Smooth muscle cell (in vitro differentiated cells): ENCODE measurements at regions not wholly inside any gene's neighbourhood (a gene's known extent, or its start where the extent isn't known, plus 50 kb on each side); places are given as distances from the start of the nearest gene placed in this dataset.

Experiments
- DNase-seq: peaks from one replicate; lab custom pipeline; 2025; ENCODE audit not compliant: unreplicated experiment; lab: John Stamatoyannopoulos, UW
- H2AFZ ChIP-seq: fragments of 200-600 bp; sonication (generic); 2 replicates; pipeline ENCODE4 v1.6.0; 2016; ENCODE audit warnings: antibody characterized with exemption, low read depth, mild to moderate bottlenecking
- H3F3A ChIP-seq: fragments of 200-600 bp; sonication (generic); 2 replicates; pipeline ENCODE4 v1.6.0; 2017; ENCODE audit warnings: antibody characterized with exemption, low read depth
- H3K27ac ChIP-seq: fragments of 200-600 bp; sonication (generic); 2 replicates; pipeline ENCODE4 v1.5.1; 2016; ENCODE audit warnings: low read depth, mild to moderate bottlenecking
- H3K27me3 ChIP-seq: fragments of 200-600 bp; sonication (generic); 2 replicates; pipeline ENCODE4 v1.6.1; 2016; ENCODE audit warnings: low read depth, mild to moderate bottlenecking
- H3K36me3 ChIP-seq: fragments of 200-600 bp; sonication (generic); 2 replicates; pipeline ENCODE4 v1.5.1; 2016; ENCODE audit warnings: low read depth
- H3K4me1 ChIP-seq: fragments of 200-600 bp; sonication (generic); 2 replicates; pipeline ENCODE4 v1.5.1; 2016; ENCODE audit warnings: low read depth
- H3K4me2 ChIP-seq: fragments of 200-600 bp; sonication (generic); 2 replicates; pipeline ENCODE4 v1.6.0; 2016; ENCODE audit warnings: mild to moderate bottlenecking
- H3K4me3 ChIP-seq: fragments of 200-600 bp; sonication (generic); 2 replicates; pipeline ENCODE4 v1.5.1; 2016; ENCODE audit warnings: mild to moderate bottlenecking
- H3K79me2 ChIP-seq: fragments of 200-600 bp; sonication (generic); 2 replicates; pipeline ENCODE4 v1.6.0; 2016; ENCODE audit warnings: low read depth, mild to moderate bottlenecking
- H3K9ac ChIP-seq: fragments of 200-600 bp; sonication (generic); 2 replicates; pipeline ENCODE4 v1.6.0; 2016; ENCODE audit warnings: low read depth
- H3K9me3 ChIP-seq: fragments of 200-600 bp; sonication (generic); replicated peaks from 2 replicates; pipeline ENCODE4 v1.5.1; 2016; ENCODE audit warnings: low read depth
- H4K20me1 ChIP-seq: fragments of 200-600 bp; sonication (generic); 2 replicates; pipeline ENCODE4 v1.6.0; 2016; ENCODE audit warnings: low read depth
- WGBS: methylation state at CpG from one replicate; pipeline ENCODE4 v1.1.7; 2016; ENCODE audit warnings: low lambda C conversion rate; 5-methylcytosine and 5-hydroxymethylcytosine counted together
- TF ChIP-seq, protein P1 (sequence below): fragments of 200-600 bp; sonication (generic); IDR thresholded peaks from 2 replicates; pipeline ENCODE4 v1.5.1; 2017; ENCODE audit warnings: borderline replicate concordance, mild to moderate bottlenecking, antibody characterized with exemption; ENCODE audit not compliant: insufficient read depth, poor library complexity, severe bottlenecking

DNA sequence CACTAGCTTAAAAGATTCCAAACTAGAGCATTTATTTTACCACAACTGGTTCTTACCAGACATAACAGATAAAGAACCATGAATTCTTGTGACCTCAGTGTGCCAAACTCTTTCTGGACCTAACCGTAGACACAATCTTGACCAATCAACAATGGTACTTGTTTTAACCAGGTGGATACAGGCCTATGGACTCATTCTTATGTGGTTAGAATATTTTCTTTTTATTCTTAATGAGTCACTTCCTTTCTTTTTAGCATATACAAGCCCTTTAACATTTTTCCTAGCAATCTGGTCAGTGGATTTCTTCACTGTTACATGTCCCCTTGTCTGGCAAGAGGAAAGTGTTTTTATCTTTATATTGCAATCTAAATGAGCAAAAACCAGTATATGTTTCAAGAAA, 792.1 kb upstream of the SPRY2 start:
- H3K4me3 ChIP-seq, result no peak overlapping the region
- H3K9me3 ChIP-seq, result no peaks in the 10 kb centered on the region
- TF ChIP-seq, protein P1, sequence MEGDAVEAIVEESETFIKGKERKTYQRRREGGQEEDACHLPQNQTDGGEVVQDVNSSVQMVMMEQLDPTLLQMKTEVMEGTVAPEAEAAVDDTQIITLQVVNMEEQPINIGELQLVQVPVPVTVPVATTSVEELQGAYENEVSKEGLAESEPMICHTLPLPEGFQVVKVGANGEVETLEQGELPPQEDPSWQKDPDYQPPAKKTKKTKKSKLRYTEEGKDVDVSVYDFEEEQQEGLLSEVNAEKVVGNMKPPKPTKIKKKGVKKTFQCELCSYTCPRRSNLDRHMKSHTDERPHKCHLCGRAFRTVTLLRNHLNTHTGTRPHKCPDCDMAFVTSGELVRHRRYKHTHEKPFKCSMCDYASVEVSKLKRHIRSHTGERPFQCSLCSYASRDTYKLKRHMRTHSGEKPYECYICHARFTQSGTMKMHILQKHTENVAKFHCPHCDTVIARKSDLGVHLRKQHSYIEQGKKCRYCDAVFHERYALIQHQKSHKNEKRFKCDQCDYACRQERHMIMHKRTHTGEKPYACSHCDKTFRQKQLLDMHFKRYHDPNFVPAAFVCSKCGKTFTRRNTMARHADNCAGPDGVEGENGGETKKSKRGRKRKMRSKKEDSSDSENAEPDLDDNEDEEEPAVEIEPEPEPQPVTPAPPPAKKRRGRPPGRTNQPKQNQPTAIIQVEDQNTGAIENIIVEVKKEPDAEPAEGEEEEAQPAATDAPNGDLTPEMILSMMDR, result no peak
- H2AFZ ChIP-seq, result no peak overlapping the region
- H3K27ac ChIP-seq, result peak overlapping the region; percentile 1
- H3K27me3 ChIP-seq, result no peaks in the 10 kb centered on the region
- no peak for DNase-seq
- no peak overlapping the region for H3K9ac ChIP-seq
- no peaks in the 10 kb centered on the region for H3K79me2 ChIP-seq
- H3K4me2 ChIP-seq, result no peak overlapping the region
- no peaks in the 10 kb centered on the region for H3K4me1 ChIP-seq
- 74% methylated on average over 1 of the region's 1 CpG for WGBS
- H4K20me1 ChIP-seq, result no peaks in the 10 kb centered on the region
- no peaks in the 10 kb centered on the region for H3K36me3 ChIP-seq
- no peaks in the 10 kb centered on the region for H3F3A ChIP-seq

DNA sequence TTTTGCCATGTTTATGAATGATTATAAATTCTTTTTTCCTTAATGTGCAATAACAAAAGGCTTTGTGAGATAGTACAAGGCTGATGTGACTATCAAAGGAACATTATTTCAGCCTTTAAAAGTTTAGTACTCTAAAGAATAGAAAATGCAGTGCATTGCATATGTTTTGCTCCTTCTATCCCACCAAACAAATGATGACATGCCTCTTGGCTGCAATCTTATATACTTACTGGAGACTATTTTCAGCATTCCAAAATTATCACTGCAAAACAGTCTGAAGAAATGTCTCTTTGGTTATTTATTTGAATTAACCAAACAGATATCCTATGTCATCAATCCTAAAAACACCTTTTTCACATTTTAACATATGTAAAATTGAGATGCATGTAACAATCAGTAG, 776.5 kb upstream of the SPRY2 start:
- Histone ChIP-seq H3K9me3 (no peaks in the 10 kb centered on the region), H3K4me2 (no peak overlapping the region), H3K4me1 (no peaks in the 10 kb centered on the region), H3K9ac (no peak overlapping the region), H3K27ac (no peak overlapping the region), H3K79me2 (no peaks in the 10 kb centered on the region), H3K27me3 (no peaks in the 10 kb centered on the region), H2AFZ (no peak overlapping the region), H4K20me1 (no peaks in the 10 kb centered on the region), H3K4me3 (no peak overlapping the region), H3K36me3 (no peaks in the 10 kb centered on the region), H3F3A (no peaks in the 10 kb centered on the region)
- TF ChIP-seq, protein P1, result no peak
- DNase-seq, result no peak

DNA sequence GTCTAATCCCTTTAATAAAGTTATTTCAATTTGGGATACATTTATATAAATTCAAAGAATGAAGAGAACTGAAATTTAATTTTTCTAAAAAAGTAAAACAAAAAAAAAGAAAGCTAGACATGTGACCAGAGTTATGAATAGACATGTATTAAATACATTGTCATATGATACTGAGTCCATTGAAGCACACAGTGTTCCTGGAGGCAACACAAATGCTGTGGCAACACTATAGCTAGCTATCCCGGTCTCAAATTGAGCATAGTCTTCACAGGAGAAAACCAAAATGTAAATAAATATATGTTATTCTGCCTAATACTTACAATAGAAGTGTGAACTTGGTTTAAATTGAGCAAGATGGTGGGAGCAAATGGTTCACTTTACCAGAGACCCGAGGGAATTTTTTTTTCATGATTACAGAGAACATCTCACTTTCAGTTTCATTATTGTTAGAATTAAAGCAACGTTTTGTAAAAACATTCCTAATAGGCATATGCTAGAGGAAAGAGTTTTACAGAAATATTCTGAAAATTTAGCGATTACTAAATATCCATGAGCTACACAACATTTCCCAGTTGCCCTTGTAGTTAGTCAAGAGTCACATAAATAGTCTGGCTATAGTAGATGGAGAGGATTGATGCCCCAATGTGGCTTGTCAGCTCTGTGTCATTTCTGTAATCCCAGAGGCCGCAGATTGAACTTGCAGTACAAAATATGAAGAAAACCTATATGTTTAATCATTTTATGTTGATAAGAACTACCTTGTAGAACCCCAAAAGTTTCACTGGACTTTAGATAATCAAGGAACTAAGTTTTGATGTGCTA, 775.7 kb upstream of the SPRY2 start:
- no peaks in the 10 kb centered on the region for H3K79me2 ChIP-seq
- no peaks in the 10 kb centered on the region for H4K20me1 ChIP-seq
- TF ChIP-seq, protein P1, result no peak
- H3K9ac ChIP-seq, result no peak overlapping the region
- H2AFZ ChIP-seq, result no peak overlapping the region
- no peak overlapping the region for H3K4me2 ChIP-seq
- 87% methylated on average over 5 of the region's 5 CpGs for WGBS
- no peaks in the 10 kb centered on the region for H3F3A ChIP-seq
- H3K9me3 ChIP-seq, result no peaks in the 10 kb centered on the region
- no peaks in the 10 kb centered on the region for H3K36me3 ChIP-seq
- no peaks in the 10 kb centered on the region for H3K27me3 ChIP-seq
- H3K4me1 ChIP-seq, result no peaks in the 10 kb centered on the region
- no peak overlapping the region for H3K4me3 ChIP-seq
- no peak for DNase-seq
- H3K27ac ChIP-seq, result no peak overlapping the region

DNA sequence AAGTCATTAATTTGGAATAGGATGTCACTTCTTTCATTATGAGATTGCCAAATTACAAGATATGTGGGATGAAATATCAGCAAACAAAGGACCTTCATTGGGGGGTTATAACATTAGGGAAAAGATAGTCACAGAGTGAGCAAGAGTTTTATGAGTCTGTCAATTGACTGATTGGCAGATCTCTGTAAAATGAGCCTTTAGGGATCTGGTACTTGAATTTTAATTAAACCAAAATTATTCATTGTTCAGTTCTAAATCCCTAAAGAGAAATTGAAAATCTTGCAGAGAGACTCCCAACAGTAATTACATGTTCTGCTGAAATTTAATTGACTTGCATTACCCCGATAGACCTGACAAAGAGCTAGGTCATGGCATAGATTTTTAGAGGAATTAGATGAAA, 768.1 kb upstream of the SPRY2 start:
- 94% methylated on average over 1 of the region's 1 CpG for WGBS
- TF ChIP-seq, protein P1, result no peak

More for the DNA sequence above, 768.1 kb upstream of the SPRY2 start:
- Histone ChIP-seq H3K4me1 (no peaks in the 10 kb centered on the region), H3K4me2 (no peak overlapping the region), H3K36me3 (no peaks in the 10 kb centered on the region), H3K79me2 (no peaks in the 10 kb centered on the region), H3K4me3 (no peak overlapping the region), H3K27ac (no peak overlapping the region), H2AFZ (no peak overlapping the region), H3K9ac (no peak overlapping the region), H3K27me3 (no peaks in the 10 kb centered on the region), H3K9me3 (no peaks in the 10 kb centered on the region), H3F3A (no peaks in the 10 kb centered on the region), H4K20me1 (no peaks in the 10 kb centered on the region)
- DNase-seq, result no peak
